Non-pigmented ciliary epithelial cell (primary cell): ENCODE measurements at regions not wholly inside any gene's neighbourhood (a gene's known extent, or its start where the extent isn't known, plus 50 kb on each side); places are given as distances from the start of the nearest gene placed in this dataset.
A peak's percentile ranks its signal among the peaks of the same experiment; 100 is the strongest.
"Not testable (repeated sequence)": the region's sequence is repeated elsewhere in the genome, so short reads cannot be mapped to it uniquely, and the experiment has no call there.

Experiments
- DNase-seq: peaks from one replicate; pipeline ENCODE4 v3.0.0-alpha.2; 2010; ENCODE audit warnings: low read depth

- no peak for DNase-seq
These were observed 1530.3 kb downstream of the SI start for GRCh38 chr3:163548015-163548414.

DNA sequence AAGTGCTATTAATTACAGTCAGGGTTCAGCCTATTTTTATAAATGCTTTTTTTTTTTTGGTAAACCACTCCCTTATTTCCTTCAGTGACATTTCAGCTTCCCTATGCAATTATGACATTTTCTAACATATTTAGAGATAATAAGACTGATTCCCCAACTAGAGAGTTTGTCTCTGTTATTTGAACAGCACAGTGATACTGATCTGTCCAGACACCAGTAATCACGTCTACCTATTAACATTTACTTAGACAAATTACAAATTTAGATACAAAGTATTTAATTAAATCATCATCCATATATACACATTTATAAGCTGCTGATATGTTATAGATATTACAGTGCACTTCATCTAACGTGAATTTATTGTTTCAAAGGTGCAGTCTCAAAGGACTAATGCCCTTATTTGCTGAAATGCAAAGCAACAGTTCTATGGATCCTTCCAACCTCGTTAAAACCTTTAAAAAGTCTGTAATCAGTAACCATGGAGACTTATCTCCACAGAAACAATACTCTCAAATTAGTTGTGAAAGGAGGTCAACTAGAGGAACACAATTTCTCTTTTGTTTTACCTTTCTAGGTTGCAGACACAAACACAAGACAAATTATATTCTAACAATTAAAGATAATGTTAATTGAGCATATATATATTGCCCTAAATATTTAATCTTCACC lies 1531.1 kb downstream of the SI start:
- no peak for DNase-seq

GRCh38 chr3:163543662-163544061 lies 1534.6 kb downstream of the SI start:
- peak; percentile 0 for DNase-seq

GRCh38 chr3:163541629-163542028 lies 1536.7 kb downstream of the SI start:
- no peak for DNase-seq

DNA sequence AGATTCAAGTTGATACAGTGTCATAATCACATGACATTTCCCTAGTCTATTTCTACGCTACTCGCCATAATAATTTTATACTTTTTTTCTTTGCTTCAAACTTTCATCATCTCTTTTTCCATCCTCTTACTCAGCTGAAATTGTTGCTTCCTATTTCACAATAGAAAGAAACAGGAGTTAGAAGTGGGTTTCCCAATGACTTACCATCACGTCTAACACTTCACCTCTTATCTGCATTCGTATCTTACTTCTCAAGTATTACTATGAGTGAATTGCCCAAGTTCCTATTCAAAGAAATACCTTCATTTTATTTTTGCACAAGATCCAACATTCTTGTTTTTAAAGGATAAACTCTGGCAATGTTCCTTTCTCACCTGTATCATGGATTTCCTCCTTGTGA lies 1539.9 kb downstream of the SI start:
- DNase-seq, result no peak

GRCh38 chr3:163533381-163533780 lies 1544.9 kb downstream of the SI start:
- DNase-seq, result no peak

- no peak for DNase-seq
These were observed 1554.9 kb downstream of the SI start for GRCh38 chr3:163523375-163523774.

- no peak for DNase-seq
These were observed 1557.0 kb downstream of the SI start for GRCh38 chr3:163521261-163521660.

DNA sequence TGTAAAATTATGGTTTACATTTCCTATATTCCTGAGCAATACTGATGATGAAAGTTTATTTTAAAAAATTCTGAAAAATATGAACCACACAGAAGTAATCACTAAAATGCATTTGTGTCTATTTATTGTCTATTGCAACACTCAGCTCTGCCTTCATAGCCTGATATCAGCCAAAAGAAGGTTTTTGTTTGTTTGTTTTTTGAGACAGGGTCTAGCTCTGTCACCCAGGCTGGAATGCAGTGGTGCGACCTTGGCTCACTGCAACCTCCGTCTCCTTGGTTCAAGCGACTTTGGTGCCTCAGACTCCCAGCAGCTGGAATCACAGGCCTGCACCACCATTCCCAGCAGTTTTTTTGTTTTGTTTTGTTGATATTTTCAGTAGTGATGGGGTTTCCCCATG lies 1560.2 kb downstream of the SI start:
- DNase-seq, result no peak

DNA sequence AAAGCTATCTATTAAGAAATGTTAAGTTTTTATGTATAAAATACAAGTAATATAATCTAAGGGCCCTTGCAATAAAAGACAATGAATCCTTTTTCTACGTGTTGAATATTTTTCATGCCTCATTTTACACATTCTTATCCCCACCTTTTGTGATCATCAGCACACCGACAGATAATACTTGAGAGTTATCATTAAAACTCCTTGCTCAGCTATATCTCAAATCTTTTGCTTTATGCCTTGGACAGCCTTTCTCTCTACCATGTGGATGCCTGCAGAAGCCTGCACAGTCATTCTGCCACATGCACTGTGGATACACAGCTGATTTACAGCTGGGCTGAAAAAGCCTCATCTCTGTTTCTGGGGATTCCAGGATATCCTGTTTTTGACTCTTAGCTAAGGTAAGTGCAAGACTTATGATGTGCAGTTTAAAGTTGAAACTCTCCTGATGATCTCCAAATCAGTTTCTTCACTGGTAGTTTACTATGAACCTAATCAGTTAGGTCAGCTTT lies 1565.1 kb downstream of the SI start:
- DNase-seq, result no peak

DNA sequence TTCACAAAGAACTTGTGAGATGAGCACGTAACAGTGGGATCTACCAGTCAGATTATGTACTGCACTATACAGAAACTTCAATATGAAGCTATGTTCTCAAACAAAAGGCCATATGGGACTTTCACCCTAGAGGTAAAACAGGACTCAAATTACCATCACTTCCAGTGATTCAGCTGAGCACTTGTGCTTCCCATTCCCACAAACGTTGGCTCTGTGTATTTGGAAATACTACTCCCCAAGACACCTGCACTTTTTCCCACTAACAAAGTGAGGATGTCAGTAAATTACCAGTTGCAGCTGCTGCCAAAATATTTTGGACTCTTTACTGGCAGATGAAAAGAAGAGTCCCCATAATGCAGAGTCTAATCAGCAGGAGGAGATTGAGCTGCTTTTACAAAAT lies 1570.1 kb downstream of the SI start:
- no peak for DNase-seq

- DNase-seq, result no peak
These were observed 1573.3 kb downstream of the SI start for GRCh38 chr3:163504974-163505373.

GRCh38 chr3:163499736-163500219 lies 1578.5 kb downstream of the SI start:
- DNase-seq, result not testable (repeated sequence)

DNA sequence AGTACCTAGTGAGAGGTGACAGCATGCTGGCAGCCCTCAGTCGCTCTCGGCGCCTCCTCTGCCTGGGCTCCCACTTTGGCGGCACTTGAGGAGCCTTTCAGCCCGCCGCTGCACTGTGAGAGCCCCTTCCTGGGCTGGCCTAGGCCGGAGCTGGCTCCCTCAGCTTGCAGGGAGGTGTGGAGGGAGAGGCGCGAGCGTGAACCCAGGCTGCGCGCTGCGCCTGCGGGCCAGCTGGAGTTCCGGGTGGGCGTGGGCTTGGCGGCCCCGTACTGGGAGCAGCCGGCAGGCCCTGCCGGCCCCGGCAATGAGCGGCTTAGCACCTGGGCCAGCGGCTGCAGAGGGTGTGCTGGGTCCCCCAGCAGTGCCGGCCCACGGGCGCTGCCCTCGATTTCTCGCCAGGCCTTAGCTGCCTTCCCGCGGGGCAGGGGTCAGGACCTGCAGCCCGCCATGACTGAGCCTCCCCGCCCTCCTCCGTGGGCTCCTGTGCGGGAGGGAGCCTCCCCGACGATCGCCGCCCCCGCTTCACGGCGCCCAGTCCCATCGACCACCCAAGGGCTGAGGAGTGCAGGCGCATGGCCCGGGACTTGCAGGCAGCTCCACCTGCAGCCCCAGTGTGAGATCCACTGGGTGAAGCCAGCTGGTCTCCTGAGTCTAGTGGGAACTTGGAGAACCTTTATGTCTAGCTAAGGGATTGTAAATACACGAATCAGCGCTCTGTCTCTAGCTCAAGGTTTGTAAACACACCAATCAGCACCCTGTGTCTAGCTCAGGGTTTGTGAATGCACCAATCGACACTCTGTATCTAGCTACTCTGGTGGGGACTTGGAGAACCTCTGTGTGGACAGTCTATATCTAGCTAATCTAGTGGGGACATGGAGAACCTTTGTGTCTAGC lies 1579.2 kb downstream of the SI start:
- DNase-seq, result not testable (repeated sequence)

- DNase-seq, result no peak
These were observed 1586.6 kb downstream of the SI start for GRCh38 chr3:163491714-163492113.

DNA sequence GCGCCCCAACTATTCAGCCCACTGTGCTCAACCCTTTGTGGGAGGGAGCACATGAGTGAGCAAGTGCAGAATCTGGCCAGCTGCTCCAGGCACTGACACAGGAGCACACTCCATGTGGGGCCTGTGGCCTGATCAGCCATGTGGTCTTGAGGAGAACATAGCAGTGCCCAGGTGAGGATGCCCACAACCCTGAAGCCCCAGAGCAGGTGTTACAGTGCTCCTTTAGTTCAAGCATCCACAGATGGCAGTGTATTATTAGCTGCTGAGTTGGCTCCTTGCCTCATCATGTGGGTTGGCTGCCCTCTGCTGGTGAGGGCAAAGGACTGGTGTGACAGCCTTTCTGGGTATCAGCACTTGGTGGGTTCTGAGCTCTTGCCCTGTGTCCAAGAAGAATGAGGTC lies 1588.2 kb downstream of the SI start:
- no peak for DNase-seq

DNA sequence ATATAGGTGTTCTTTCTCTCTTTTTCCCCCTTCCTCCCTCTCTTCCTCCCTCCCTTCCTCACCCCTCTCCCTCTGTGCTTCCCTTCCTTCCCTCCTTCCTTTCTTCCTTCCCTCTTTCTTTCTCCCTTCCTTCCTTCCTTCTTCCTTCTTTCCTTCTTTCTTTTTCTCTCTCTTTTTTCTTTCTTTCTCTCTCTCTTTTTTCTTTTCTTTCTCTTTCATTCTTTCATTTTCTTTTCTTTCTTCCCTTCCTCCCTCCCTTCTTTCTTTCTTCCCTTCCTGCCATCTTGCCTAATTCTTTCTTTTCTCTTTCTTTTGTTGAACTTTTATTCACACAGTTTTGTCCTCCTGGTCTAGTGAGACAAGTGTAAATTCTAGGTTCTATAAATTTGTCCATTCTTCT lies 1595.6 kb downstream of the SI start:
- no peak for DNase-seq

- no peak for DNase-seq
These were observed 1596.6 kb downstream of the SI start for GRCh38 chr3:163481738-163482137.

GRCh38 chr3:163476179-163476578 lies 1602.1 kb downstream of the SI start:
- no peak for DNase-seq

- no peak for DNase-seq
These were observed 1603.5 kb downstream of the SI start for GRCh38 chr3:163474766-163475165.

DNA sequence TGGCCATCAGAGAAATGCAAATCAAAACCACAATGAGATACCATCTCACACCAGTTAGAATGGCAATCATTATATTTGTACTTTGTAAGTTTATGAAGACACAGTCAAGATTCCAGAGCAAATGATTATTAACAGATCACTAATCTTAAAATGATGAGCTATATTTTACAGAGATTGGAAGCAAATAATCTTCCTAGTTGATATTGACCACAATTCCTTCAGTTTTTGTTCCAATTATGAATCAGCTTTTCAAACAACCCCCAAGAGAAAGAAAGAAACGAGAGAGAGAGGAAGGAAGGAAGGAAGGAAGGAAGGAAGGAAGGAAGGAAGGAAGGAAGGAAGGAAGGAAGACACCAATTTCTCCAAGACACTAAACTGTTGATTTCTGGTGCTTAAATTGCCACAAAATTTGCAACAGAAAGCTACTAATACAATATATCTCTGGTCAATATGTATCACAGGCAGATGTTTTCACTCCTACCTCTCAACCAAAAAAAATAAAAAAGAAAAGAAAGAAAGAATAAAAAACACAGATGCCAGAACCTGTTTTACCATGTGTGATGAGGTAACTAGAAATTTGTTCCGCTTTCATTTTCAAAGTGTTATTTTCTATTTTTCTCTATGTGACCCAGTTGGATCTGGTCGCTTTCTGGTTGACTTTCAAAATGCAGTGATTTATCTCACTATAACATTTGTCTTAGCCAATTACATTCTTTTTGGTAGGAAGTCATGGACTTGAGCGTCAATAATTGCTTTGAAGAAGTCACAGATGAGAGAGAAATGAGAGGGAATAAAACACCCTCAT lies 1609.6 kb downstream of the SI start:
- no peak for DNase-seq

DNA sequence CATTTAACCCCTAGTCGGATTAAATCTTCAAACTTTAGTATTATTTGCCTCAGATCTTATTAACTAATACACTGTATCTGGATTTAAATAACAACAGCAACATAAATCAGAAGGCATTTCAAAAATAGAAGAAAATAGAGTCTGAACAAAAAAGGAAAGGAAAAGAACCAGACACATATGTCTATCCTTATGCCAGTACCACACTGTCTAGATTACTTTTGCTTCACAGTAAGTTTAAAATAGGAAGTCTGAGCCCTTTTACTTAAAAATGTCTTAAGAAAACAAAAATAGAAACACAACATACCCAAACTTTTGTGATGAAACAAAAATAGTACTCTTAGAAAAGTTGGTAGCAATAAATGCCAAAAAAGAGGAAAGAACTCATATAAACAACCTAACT lies 1615.8 kb downstream of the SI start:
- DNase-seq, result no peak
